ENCODE measurements at regions not wholly inside any gene's neighbourhood (a gene's known extent, or its start where the extent isn't known, plus 50 kb on each side); places are given as distances from the start of the nearest gene placed in this dataset.
A peak's percentile ranks its signal among the peaks of the same experiment; 100 is the strongest.

- TF ChIP-seq ZNF622 (IDR thresholded peaks at IDR 0.05) = no peak
- 0 out of 2 replicates have a peak, but pooled peaks have one; percentile 80 for TF ChIP-seq TCF3 (IDR thresholded peaks at IDR 0.05; ENCODE audit: borderline replicate concordance, insufficient read depth, low read depth, low read length)
- no peak for TF ChIP-seq HSF1 (IDR thresholded peaks at IDR 0.05; ENCODE audit: low read depth, low read length)
- peak; percentile 59; the same call in 1 of the 2 replicates for TF ChIP-seq ZBTB40 (IDR thresholded peaks at IDR 0.05; ENCODE audit: borderline replicate concordance)
- peak; percentile 85 to 100; a peak in 3 of 4 replicates for TF ChIP-seq ETV6 (conservative IDR thresholded peaks at IDR 0.05 in 1 of 2, IDR thresholded peaks at IDR 0.05 in 1 of 2; ENCODE audit: borderline replicate concordance in 1 of 2, low read depth in 1 of 2)
- TF ChIP-seq ZNF592 (IDR thresholded peaks at IDR 0.05) = 0 out of 2 replicates have a peak, but pooled peaks have one; percentile 72
- no peak for TF ChIP-seq TAF1 (IDR thresholded peaks at IDR 0.05; ENCODE audit: borderline replicate concordance, low read depth, low read length)
- peak; percentile 8 for TF ChIP-seq PBX3 (IDR thresholded peaks at IDR 0.05; ENCODE audit: insufficient replicate concordance, low read depth, low read length)
- peak; percentile 97 for TF ChIP-seq NBN (IDR thresholded peaks at IDR 0.05)
- no peak for TF ChIP-seq BRCA1 (IDR thresholded peaks at IDR 0.05; ENCODE audit: low read depth, low read length)
- no peak for TF ChIP-seq LARP7 (IDR thresholded peaks at IDR 0.05)
- TF ChIP-seq RAD21 (IDR thresholded peaks at IDR 0.05; ENCODE audit: insufficient read depth, low read depth, low read length) = no peak
- TF ChIP-seq IRF3 (IDR thresholded peaks at IDR 0.05) = no peak
- TF ChIP-seq CBFB (IDR thresholded peaks at IDR 0.05; ENCODE audit: low read depth) = peak; percentile 94
- peak; percentile 99 for TF ChIP-seq STAT3 (IDR thresholded peaks at IDR 0.05; ENCODE audit: low read depth, low read length)
- TF ChIP-seq TBL1XR1 (IDR thresholded peaks at IDR 0.05; ENCODE audit: low read depth, low read length) = peak; percentile 100
- TF ChIP-seq RAD51 (IDR thresholded peaks at IDR 0.05) = peak; percentile 93
These were observed 178.6 kb upstream of the INHBA start (continued) for GRCh38 chr7:41881331-41882130.
